Liver (tissue), 8 donors: ENCODE measurements at regions not wholly inside any gene's neighbourhood (a gene's known extent, or its start where the extent isn't known, plus 50 kb on each side); places are given as distances from the start of the nearest gene placed in this dataset.

ENCODE experiments used
- DNase-seq: peaks from one replicate; pipeline ENCODE4 v3.0.0-alpha.2; 2017; ENCODE audit warnings: low spot score
- H3K27ac ChIP-seq, 2 donors: one replicate each; pipeline ENCODE4 v1.7.0; 2013; ENCODE audit warnings: inconsistent platforms in 2 of 2, low read length in 2 of 2, control low read depth in 1 of 2, low read depth in 1 of 2, mild to moderate bottlenecking in 1 of 2
- H3K27me3 ChIP-seq, 4 donors: one replicate each; pipeline versions ENCODE4 v1.6.1 to v1.7.0; 2013; ENCODE audit warnings: low read length in 3 of 4, inconsistent platforms in 1 of 4, mild to moderate bottlenecking in 1 of 4, moderate library complexity in 1 of 4; ENCODE audit not compliant: control insufficient read depth in 4 of 4, insufficient read depth in 4 of 4
- H3K36me3 ChIP-seq, 4 donors: one replicate each; pipeline versions ENCODE4 v1.6.1 to v1.7.0; 2013; ENCODE audit warnings: low read length in 3 of 4, mild to moderate bottlenecking in 3 of 4, low read depth in 1 of 4, moderate library complexity in 1 of 4; ENCODE audit not compliant: control insufficient read depth in 4 of 4, insufficient read depth in 3 of 4
- H3K4me1 ChIP-seq, 4 donors: one replicate each; pipeline versions ENCODE4 v1.6.1 to v1.7.0; 2013; ENCODE audit warnings: low read length in 3 of 4, mild to moderate bottlenecking in 3 of 4, moderate library complexity in 1 of 4; ENCODE audit not compliant: control insufficient read depth in 4 of 4, insufficient read depth in 4 of 4
- H3K4me3 ChIP-seq, 3 donors: one replicate each; pipeline versions ENCODE4 v1.6.1 to v1.7.0; 2013; ENCODE audit warnings: low read length in 3 of 3, control low read depth in 1 of 3, low read depth in 1 of 3, mild to moderate bottlenecking in 1 of 3
- H3K9ac ChIP-seq, 2 donors: one replicate each; pipeline ENCODE4 v1.7.0; 2013; ENCODE audit warnings: low read length in 2 of 2, mild to moderate bottlenecking in 2 of 2, moderate library complexity in 2 of 2, control low read depth in 1 of 2, low read depth in 1 of 2
- H3K9me3 ChIP-seq, 4 donors: one replicate each; pipeline versions ENCODE4 v1.6.1 to v1.7.0; 2013; ENCODE audit warnings: low read length in 3 of 4; ENCODE audit not compliant: control insufficient read depth in 4 of 4
- ATF3 ChIP-seq: IDR thresholded peaks from 2 replicates; pipeline ENCODE4 v1.6.1; 2016; ENCODE audit warnings: antibody characterized with exemption
- CTCF ChIP-seq: fragments of 150-350 bp; IDR thresholded peaks from 2 replicates; pipeline ENCODE4 v1.5.1; 2017; ENCODE audit warnings: improper control_type of control experiment, low read depth, low read length; ENCODE audit not compliant: missing input control
- FOXA1 ChIP-seq: IDR thresholded peaks from 2 replicates; pipeline ENCODE4 v1.6.1; 2016; ENCODE audit warnings: antibody characterized with exemption
- FOXA2 ChIP-seq: IDR thresholded peaks from 2 replicates; pipeline ENCODE4 v1.6.1; 2016; ENCODE audit warnings: antibody characterized with exemption
- GABPA ChIP-seq, 2 donors: IDR thresholded peaks in 1 of 2; conservative IDR thresholded peaks in 1 of 2; 2 replicates each; pipeline ENCODE4 v1.6.1; 2016; ENCODE audit warnings: antibody characterized with exemption in 2 of 2, mild to moderate bottlenecking in 1 of 2, moderate library complexity in 1 of 2
- HNF4A ChIP-seq, 2 donors: conservative IDR thresholded peaks; 2 replicates each; pipeline ENCODE4 v1.6.1; 2016; ENCODE audit warnings: antibody characterized with exemption in 2 of 2, mild to moderate bottlenecking in 2 of 2
- HNF4G ChIP-seq: IDR thresholded peaks from 2 replicates; pipeline ENCODE4 v1.6.1; 2016; ENCODE audit warnings: antibody characterized with exemption
- JUND ChIP-seq, 2 donors: IDR thresholded peaks; 2 replicates each; pipeline ENCODE4 v1.6.1; 2016; ENCODE audit warnings: antibody characterized with exemption in 2 of 2
- MAX ChIP-seq: IDR thresholded peaks from 2 replicates; pipeline ENCODE4 v1.6.1; 2016; ENCODE audit warnings: antibody characterized with exemption
- NR2F2 ChIP-seq: IDR thresholded peaks from 2 replicates; pipeline ENCODE4 v1.6.1; 2016; ENCODE audit warnings: antibody characterized with exemption
- RAD21 ChIP-seq, 2 donors: IDR thresholded peaks; 2 replicates each; pipeline ENCODE4 v1.6.1; 2016; ENCODE audit warnings: antibody characterized with exemption in 2 of 2, mild to moderate bottlenecking in 2 of 2
- REST ChIP-seq: IDR thresholded peaks from 2 replicates; pipeline ENCODE4 v1.6.1; 2016; ENCODE audit warnings: antibody characterized with exemption, mild to moderate bottlenecking
- RXRA ChIP-seq, 2 donors: IDR thresholded peaks; 2 replicates each; pipeline ENCODE4 v1.6.1; 2017 to 2018; ENCODE audit warnings: antibody characterized with exemption in 2 of 2, mild to moderate bottlenecking in 1 of 2
- SP1 ChIP-seq: IDR thresholded peaks from 2 replicates; pipeline ENCODE4 v1.6.1; 2018; ENCODE audit warnings: antibody characterized with exemption, mild to moderate bottlenecking
- YY1 ChIP-seq: IDR thresholded peaks from 2 replicates; pipeline ENCODE4 v1.6.1; 2016; ENCODE audit warnings: antibody characterized with exemption, mild to moderate bottlenecking
- ZBTB33 ChIP-seq: IDR thresholded peaks from 2 replicates; pipeline ENCODE4 v1.6.1; 2016; ENCODE audit warnings: antibody characterized with exemption
- WGBS: extraction: QIAGEN DNeasy Blood & Tissue Kit; methylation state at CpG from one replicate; pipeline ENCODE4 v1.1.7; 2013; 5-methylcytosine and 5-hydroxymethylcytosine counted together
- donor health status: healthy.
- donor health status: healthy.
- donor health status: healthy.
- donor health status: healthy.
- donor health status: healthy.

- TF ChIP-seq REST, result peak; percentile 81
Observed at GRCh38 chr4:73345399-73345975, 58.6 kb upstream of the ALB start (continued).

- Histone ChIP-seq H3K4me1 (peaks cover 5 to 58% (median 35%) of the 10 kb centered on the region in 4 donors), H3K9me3 (no peaks in the 10 kb centered on the region), H3K9ac (peak overlapping the region; percentile 56 to 94), H3K36me3 (no peaks in the 10 kb centered on the region), H3K27ac (peak overlapping the region; percentile 80 to 83), H3K27me3 (no peaks in the 10 kb centered on the region), H3K4me3 (peak overlapping the region; percentile 37 to 68 (median 60))
- DNase-seq, result no peak
- WGBS, result 33% methylated on average over 1 of the region's 1 CpG
- TF ChIP-seq FOXA2, result no peak
- TF ChIP-seq ATF3, result no peak
- TF ChIP-seq JUND (IDR thresholded peaks at IDR 0.05), result no peak
- TF ChIP-seq FOXA1, result no peak
- TF ChIP-seq YY1, result no peak
- no peak for TF ChIP-seq SP1
- no peak for TF ChIP-seq HNF4G
- no peak for TF ChIP-seq RAD21 (IDR thresholded peaks at IDR 0.05)
- no peak for TF ChIP-seq REST
- TF ChIP-seq CTCF, result no peak
- no peak for TF ChIP-seq ZBTB33
- no peak for TF ChIP-seq RXRA (IDR thresholded peaks at IDR 0.05)
- TF ChIP-seq NR2F2, result no peak
- TF ChIP-seq MAX, result no peak
- TF ChIP-seq GABPA (IDR thresholded peaks at IDR 0.05 in 1 of 2, conservative IDR thresholded peaks at IDR 0.05 in 1 of 2), result no peak
- TF ChIP-seq HNF4A (conservative IDR thresholded peaks at IDR 0.05), result no peak
Observed at GRCh38 chr4:73344106-73344505, 60.0 kb upstream of the ALB start.
